GM18868 (cell line): ENCODE measurements at regions not wholly inside any gene's neighbourhood (a gene's known extent, or its start where the extent isn't known, plus 50 kb on each side); places are given as distances from the start of the nearest gene placed in this dataset.

Experiments
- ATAC-seq: cut with Tn5 transposase; IDR thresholded peaks from one replicate; pipeline ENCODE4 v1.9.1; 2021; ENCODE audit warnings: mild to moderate bottlenecking, moderate library complexity; ENCODE audit not compliant: unreplicated experiment

DNA sequence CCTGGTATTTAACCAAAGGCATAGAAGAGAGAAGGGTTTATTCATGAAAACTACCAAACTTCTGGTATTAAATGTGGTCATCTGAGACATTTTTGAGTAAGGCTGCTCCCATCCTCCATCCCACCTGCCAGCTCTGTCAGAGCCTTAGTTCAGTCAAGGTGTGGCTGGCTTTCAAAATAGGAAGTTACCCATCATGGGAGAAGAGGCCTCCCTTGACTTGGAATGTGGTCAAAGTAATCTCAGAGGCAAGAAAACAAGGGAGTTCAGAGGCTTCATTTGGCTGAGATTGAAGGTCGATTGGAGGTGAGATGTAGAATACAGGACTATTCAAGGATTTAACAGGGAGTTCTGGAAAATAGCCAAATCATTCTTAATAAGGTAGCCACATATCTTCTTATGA, 540.4 kb upstream of the ARRDC4 start:
- no peak for ATAC-seq

DNA sequence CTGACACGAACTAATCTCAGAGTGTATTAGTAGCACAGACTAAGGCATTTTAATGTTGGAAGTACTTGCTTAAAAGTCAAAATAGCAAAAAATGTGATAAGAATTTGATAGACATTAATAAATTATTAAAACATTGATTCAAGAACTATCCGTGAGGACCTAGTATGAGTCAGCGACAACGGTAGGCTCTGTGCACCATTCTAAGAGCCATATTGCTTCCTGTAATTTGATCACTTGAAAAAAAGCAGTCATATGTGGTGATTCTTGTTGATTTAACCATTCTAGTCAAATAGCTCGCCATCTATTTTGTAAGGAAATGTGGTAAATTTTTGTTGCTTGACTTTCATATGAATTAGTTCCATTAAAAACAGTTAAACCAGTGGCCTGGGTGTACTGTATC, 534.9 kb upstream of the ARRDC4 start:
- ATAC-seq = no peak

DNA sequence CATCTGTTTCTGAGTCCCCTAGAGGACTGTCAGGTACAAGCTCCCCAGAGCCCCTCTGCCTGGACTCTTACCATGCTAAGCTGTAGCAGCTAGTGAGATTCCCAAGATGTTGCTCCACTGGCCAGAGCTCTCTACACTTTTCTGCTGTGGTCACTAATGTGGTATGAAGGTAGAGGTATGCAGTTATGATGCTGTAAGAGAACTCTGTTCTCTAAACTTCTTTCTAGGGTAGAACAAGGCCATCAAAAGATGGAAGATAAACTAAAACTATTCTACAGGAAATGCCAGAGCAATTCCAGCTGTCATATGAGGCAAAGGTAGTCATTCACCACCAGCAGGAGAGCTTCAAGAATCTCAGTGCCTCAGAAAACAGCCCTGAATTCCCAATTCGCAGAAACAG, 517.4 kb upstream of the ARRDC4 start:
- ATAC-seq = no peak

DNA sequence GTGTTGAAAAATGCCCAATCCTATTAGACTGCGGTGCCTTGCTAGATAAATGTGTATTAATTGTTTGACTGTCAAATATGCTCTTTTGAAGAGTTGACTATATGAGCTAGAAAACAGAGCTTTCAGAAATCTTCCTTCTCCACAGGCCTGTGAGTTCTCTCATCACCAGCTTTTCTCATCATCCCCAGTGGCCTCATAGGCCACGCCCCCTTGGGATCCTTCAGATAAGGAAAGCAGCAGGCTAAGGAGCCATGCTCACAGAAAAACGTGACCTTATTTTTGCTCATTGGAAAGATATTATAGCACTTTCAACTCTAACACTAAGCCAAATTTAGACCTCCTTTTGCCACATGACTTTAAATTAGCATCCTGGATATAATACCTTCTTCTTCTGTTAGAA, 514.4 kb upstream of the ARRDC4 start:
- ATAC-seq = no peak

DNA sequence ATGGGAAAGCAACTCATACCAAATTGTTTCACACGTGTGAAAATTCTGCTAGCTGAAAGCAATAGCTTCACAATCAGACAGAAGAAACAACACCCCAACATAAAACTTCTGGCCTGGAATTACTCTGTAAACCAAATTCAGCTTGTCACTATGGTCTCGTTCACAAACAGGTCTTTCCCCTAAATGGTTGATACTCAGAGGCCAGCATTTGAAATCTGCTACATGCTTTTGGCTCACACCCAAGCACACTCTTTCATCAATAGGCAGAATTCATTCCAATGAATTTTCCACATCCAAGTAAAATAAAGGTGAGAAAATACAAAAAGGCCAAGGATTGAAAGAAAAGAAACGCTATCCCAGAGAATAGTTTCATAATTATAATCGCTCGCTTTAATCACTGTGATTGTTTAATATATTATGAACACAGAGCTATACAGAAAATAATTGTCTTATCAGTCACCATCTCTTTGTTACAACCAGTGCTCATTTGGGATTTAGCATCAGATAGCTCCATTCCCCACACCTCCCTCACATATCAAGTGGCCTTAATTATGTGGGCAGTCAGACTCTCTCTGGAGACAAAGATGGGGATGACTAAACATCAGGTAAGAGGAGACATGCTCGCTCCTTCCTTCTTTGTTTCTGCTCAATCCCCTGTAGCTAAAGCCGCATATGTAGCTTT, 503.8 kb upstream of the ARRDC4 start:
- ATAC-seq = no peak

DNA sequence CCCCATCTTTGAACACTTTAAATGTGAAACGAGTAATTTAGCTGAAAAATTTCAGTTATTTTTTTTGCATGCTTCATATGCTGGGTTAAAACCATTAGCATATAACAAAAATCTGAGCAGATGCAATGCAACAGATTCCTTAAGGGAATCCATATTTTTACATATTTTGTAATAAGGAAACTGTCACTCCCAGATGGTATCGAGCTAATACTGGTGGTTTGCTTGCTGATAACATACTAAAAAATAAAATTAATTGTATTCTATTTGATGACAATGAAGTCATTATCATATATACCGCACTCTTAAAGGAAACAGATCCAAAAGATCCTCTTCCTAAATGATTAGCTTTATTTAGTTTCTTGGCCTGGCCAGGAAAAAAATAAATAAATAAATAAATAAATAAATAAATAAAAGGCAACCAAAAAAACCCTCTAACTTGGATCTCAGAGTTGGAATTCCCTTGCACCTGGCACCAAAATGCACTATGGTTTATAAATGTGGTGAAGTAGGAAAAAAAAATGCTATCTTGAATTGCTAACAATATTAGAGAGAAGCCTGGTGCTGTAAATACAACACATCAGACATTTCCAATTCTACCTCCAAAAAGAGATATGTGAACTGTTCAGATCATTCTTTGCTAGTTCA, 503.2 kb upstream of the ARRDC4 start:
- ATAC-seq = no peak

DNA sequence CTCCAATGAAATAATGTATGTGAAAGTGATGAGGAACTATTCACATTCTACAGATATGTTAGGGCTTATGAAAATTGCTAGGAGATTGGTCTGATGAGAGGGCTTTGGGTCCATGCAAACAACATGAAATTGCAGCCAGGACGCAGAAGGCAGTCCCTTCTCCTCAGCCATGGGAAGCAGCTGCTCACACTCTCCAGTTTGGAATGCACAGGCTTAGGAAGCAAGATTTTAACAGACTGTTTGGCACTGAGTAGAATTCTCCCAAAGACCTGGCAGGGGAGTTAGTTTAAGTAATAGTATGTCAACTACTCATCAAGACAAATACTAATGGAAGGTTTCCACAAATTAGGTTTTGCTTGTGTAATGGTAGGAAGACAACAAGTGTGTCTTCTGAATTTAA, 500.7 kb upstream of the ARRDC4 start:
- ATAC-seq = no peak

DNA sequence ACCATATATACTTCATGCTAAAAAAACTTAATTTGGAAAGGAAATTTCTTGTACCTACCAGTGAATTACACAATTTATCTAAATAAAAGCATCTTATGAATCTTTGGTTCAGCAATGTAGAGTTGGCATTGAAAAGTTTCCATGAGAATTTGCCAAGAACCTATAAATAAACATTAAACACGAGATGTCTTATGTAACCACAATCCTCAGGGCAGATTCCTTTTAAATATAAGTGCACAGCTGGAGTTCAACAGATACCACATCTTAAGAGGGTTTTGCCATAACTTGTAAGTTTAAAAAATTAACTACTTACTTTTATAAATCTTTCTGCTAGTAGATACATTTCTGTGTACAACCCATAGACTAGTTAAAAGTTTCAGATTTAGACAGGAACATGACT, 499.3 kb upstream of the ARRDC4 start:
- no peak for ATAC-seq

DNA sequence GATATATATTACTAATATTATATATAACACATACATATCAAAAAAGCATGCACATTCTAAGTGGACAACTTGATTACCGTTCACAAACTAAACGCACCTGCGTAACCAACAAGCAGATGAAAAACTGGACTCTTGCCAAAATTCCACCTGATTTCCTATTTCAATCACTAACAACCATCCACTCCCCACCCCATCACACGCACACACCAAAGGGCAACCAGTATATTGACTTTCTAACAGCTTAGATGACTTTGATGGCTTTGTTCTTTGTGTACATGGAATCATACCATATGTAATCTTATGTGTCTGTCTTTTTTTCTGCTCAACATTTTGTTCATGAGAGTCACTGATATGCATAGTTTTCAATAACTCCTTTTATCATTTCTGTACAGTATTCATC, 496.8 kb upstream of the ARRDC4 start:
- ATAC-seq = no peak

DNA sequence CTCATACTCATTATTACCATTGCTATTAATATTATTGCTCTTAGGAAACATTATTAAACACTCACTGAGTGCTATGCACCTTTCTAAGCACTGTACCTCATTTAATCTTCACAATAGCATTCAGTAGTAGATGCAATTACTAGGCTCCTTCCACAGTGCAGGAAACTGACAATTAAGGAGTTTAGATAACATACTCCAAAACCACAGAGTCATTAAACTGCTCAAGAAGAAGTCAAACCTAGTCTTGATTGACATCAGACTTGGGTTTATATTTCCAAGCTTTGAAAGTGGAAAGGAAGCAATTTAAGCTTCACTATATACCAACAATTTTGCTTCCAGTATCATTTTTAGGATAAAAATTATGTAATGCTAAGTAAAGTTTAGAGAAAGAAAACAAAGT, 490.1 kb upstream of the ARRDC4 start:
- no peak for ATAC-seq

DNA sequence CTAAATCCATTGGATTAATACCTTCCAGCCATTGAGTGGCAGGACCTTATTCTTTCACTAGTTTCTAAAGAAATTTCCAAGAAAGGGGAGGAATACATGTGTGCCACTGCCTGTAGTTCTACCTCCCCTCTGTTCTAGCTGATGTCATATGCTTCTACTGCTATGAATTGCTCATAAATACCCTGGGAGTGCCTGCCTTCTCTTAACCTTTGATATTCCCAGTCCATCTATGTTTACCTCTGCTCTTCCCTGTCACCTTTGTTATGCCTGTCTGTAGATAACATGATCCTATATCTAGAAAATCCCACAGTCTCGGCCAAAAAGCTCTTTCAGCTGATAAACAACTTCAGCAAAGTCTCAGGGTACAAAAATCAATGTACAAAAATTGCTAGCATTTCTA, 486.9 kb upstream of the ARRDC4 start:
- no peak for ATAC-seq

DNA sequence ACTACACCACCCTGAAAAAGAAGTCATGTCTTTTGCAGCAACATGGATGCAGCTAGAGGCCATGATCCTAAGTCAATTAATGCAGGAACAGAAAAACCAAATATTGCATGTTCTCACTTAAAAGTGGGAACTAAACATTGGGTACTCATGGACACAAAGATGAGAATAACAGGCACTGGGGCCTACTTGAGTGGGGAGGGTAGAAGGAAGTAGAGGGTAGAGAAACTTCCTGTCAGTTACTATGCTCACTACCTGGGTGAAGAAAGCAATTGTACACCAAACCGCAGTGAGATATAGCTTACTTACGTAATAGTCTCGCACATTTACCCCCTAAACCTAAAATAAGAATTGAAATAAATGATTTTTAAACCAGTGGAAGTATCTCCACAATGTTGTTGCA, 480.5 kb upstream of the ARRDC4 start:
- no peak for ATAC-seq

DNA sequence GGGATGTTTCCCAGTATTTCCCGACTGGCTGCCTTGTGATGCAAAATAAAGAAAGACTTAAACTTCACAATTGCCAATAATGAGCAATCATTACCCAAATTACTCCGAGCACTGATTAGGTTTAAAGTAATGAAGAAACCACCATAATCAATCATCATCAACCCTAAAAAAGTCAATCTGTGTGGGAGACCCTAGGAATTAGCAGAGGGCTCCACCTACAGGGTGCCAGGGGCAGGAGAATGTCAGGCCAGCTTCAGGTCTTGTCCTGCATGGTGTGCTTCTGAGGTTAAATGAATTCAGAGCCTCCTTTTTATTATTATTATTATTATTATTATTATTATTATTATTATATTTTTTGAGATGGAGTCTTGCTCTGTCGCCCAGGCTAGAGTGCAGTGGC, 478.0 kb upstream of the ARRDC4 start:
- no peak for ATAC-seq

DNA sequence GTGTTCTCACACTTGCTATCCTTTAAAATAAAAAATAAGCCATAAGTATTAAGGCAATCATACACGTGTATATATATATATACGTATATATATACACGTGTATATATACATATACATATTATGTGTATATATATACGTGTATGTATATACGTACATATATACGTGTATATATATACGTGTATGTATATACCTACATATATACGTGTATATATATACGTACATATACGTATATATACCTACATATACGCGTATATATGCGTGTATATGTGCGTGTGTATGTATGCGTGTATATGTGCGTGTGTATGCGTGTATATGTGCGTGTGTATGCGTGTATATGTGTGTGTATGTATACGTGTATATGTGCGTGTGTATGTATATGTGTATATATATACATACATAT, 477.3 kb upstream of the ARRDC4 start:
- no peak for ATAC-seq

DNA sequence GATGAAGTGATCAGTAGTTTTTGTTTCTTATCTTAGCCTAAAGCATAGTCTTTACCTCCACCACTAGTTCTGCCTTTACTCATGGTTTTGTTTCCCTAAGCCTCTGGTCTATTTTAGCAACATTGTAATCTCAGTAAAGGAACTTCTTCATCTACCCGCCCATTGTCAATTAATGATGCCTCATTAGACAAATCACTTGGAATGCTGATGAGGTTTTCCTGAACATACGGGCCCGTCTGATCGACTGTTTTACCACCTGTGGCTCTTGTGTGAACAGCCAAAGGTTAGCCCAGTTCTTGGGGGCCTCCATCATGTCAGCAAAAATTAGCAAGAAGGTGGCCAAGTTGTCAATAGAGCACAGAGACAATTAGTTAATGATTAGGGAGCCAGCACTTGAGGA, 470.1 kb upstream of the ARRDC4 start:
- ATAC-seq = no peak

DNA sequence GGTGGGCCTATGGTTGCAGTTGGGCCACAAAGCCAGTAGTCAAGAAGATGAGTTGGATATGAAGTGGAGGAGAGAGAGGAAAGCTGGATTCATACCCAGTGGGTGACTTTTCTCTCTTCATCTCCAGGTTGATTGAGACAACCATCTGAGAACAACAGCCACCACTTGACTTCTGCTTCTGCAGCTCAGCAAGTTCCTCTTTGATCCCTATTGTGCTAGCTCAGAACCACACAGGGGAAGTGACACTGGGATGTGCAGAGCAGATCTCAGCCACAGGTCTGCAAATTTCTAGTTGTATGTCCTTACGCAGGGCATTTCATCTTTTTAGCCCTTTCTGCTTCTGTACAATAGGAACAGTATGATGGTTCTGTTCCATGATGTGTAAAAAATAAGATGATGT, 459.2 kb upstream of the ARRDC4 start:
- no peak for ATAC-seq

DNA sequence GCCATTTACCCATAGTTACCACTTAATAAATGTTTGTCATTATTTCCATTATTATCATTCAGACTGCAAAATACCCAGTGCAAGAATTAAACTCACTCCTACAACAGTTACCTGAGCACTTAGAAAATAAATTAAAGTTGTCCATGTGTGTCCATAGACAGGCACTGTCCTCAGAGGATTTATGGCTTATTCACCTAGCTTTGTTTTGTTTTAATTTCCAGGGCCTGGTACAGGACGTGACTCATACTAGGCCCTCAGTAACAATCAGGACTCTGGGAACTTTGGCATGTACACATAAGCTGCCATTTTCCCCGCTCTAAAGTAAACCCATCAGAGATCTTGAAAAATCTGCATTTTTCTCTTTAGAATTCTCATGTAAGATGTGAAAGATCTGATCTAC, 458.5 kb upstream of the ARRDC4 start:
- no peak for ATAC-seq

DNA sequence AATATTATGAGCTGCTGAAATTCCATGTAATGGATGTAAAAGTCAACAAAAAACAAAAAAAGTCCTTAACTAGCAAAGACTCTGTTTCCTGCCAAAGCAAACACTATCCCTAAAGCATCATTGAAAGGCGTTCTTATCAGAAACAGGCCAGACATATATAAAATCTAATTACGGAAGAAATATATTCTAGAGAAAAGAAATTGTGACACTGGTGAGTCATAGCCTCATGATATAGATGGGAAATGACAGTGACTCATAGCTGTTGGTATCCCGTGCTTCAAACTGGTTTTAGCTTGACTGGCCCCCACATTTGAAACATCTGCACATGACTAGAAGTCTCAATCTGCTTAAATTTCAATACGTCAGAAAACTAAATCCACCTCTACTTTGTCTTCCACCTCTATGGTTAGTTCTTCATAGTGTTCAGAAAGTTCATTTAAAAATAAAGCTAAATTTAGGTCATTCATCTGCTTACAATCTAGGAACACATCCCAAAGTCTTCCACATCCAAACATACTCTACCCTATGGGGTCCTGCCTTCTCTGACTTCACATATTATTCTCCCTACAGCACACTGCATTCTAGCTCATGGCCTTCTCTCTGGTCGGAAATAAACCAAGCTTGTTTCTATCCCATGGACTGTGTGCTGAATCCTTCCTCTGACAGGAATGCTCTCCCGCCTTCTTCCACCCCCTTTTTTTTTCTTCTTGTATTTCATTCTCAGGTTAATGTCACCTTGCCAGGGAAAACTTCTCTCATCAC, 456.3 kb upstream of the ARRDC4 start:
- no peak for ATAC-seq

DNA sequence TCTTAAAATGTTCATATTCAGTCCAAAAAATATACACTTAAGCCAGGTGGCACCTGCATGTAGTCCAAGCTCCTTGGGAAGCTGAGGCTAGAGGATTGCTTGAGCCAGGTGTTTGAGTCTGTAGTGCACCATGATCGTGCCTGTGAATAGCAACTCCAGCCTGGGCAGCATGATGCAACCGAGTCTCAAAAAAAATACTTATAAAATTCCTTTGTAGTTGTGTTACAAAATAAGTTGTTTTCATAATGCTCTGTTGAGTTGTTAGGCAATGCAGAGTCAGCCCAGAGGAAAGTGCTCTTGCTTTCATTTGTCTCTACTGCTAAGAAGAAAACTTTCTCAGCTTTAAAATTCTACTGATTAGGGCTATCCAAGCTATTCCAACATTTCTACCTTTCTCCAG, 442.8 kb upstream of the ARRDC4 start:
- ATAC-seq = no peak

DNA sequence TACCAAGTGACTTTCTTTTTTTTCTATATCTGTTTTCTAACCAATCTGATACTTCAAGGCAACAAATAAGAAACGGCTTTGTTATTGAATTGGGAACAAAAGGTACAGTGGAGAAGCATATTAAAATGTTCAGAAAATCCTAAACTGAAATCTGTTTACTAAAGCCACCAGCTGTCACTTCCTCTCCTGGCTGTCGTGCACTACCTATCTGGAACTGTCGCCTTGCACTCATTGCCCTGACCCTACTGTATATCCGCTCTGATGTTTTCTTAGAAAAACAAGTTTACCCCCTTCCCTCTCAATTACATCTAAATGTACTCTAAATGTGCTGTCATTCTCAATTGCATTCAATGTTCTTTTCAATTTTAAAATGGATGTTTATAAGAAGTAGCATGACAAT, 439.8 kb upstream of the ARRDC4 start:
- ATAC-seq = no peak

DNA sequence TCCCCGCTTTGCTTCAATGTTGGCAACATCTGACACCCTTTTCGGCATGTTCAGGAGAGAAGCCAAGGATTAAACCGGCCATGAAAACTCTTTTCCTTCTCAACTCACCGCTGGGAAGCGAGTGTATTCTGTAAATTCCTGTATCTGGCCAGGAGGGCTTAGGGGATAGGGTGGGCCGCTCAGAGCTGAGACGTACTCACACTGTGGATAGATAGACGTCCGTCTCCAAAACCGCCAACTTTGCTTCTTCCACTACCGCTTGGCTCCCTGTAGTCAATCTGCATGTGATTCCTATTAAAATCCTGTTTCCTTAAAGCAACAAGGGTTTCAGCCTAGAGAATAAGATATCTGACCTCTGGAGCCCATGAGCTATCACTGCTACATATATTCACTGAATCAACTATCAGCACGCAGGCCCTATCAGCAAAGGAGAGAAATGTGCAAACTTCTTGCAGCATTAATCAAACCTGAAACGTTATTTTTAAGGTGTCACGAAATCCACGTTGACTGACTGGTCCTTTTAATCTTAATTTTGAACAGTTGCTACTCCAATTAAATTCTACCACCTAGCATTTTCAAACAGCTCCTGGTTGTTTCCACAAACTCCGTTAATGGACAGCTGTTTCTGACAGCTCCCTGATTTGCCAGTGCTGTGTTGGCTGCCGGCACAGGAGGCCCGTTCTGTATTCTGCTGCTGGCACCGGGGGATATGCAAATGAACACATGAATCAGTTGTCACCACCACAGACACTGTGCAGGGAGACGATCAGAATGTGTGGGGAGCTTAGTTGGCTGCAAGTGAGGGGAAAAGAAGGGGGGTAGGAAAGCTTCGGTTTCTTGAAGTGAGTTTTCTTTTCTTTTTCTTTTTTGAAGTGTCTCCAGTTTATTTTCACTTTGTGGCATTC, 438.9 kb upstream of the ARRDC4 start:
- ATAC-seq = no peak
